Cardiac fibroblast (primary cell): ENCODE measurements at regions not wholly inside any gene's neighbourhood (a gene's known extent, or its start where the extent isn't known, plus 50 kb on each side); places are given as distances from the start of the nearest gene placed in this dataset.

Source experiments
- DNase-seq, 2 donors: peaks; one replicate each; pipeline versions ENCODE4 v3.0.0 to v3.0.0-alpha.2; 2010; ENCODE audit warnings: low read depth in 2 of 2
- H3K4me3 ChIP-seq, 2 donors: replicated peaks in 1 of 2; 1 replicate in 1 of 2; 2 replicates in 1 of 2; pipeline ENCODE4 v1.5.1; 2011; ENCODE audit warnings: low read depth in 2 of 2, low read length in 2 of 2, mild to moderate bottlenecking in 2 of 2, moderate library complexity in 1 of 2
- CTCF ChIP-seq: IDR thresholded peaks from one replicate; pipeline ENCODE4 v1.5.1; 2011; ENCODE audit warnings: low read depth, mild to moderate bottlenecking, low read length, inconsistent platforms

- DNase-seq = no peak
- H3K4me3 ChIP-seq = no peak overlapping the region
- no peak for TF ChIP-seq CTCF
Measured at GRCh38 chr5:133819977-133820471, 148.4 kb downstream of the C5orf15 start.

GRCh38 chr5:133818869-133819600 is 149.4 kb downstream of the C5orf15 start:
- DNase-seq = no peak
- H3K4me3 ChIP-seq = no peak overlapping the region
- TF ChIP-seq CTCF = no peak

GRCh38 chr5:133818031-133818431 is 150.4 kb downstream of the C5orf15 start:
- H3K4me3 ChIP-seq = no peak overlapping the region
- peak; percentile 31 to 63 for DNase-seq
- no peak for TF ChIP-seq CTCF

- H3K4me3 ChIP-seq = no peak overlapping the region
Measured at GRCh38 chr5:133817456-133817855, 151.0 kb downstream of the C5orf15 start.

GRCh38 chr5:133816791-133817190 is 151.6 kb downstream of the C5orf15 start:
- H3K4me3 ChIP-seq = no peak overlapping the region
- no peak for TF ChIP-seq CTCF
- no peak for DNase-seq

More at GRCh38 chr5:133817456-133817855, 151.0 kb downstream of the C5orf15 start:
- no peak for TF ChIP-seq CTCF
- DNase-seq = no peak

- no peak for DNase-seq
Measured at GRCh38 chr5:133814152-133814551, 154.3 kb downstream of the C5orf15 start.

More at GRCh38 chr5:133814152-133814551, 154.3 kb downstream of the C5orf15 start:
- H3K4me3 ChIP-seq = no peak overlapping the region
- TF ChIP-seq CTCF = no peak
